ENCODE measurements at regions not wholly inside any gene's neighbourhood (a gene's known extent, or its start where the extent isn't known, plus 50 kb on each side); places are given as distances from the start of the nearest gene placed in this dataset.

DNA sequence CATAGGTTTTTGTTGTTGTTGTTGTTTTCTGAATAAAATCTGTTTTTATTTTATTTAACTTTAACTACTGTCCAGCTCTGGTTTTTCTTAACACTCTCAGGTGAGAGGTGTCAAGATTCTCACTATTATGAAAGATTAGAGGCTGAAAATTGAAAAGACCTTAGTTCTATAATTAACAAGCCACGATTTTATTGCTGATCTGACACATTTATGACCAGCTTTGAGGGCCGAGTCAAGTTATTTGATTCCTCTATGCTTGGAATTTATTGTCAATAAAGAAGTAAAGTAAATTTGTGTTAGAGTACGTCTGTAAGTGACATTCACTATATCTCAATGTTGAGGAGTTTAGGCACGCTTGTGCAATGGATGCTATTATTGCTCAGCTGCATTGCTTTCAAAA, 808.8 kb downstream of the GALC start:
- TF ChIP-seq ETS1 (IDR thresholded peaks at IDR 0.05) (no peak), POLR2AphosphoS5 (IDR thresholded peaks at IDR 0.05; ENCODE audit: low read depth) (no peak), CTCF (conservative IDR thresholded peaks at IDR 0.05; ENCODE audit: low read depth in 2 of 2) (no peak), EZH2phosphoT487 (IDR thresholded peaks at IDR 0.05; ENCODE audit: unreplicated experiment) (no peak), EZH2 (IDR thresholded peaks at IDR 0.05; ENCODE audit: low read depth, unreplicated experiment) (no peak), STAT1 (IDR thresholded peaks at IDR 0.05; ENCODE audit: unreplicated experiment) (no peak), CREB1 (CRISPR knock-in tag; IDR thresholded peaks at IDR 0.05; ENCODE audit: low read depth) (no peak), ZNF331 (CRISPR knock-in tag; IDR thresholded peaks at IDR 0.05; ENCODE audit: low read depth) (no peak), NANOG (IDR thresholded peaks at IDR 0.05; ENCODE audit: borderline replicate concordance) (no peak), JUNB (IDR thresholded peaks at IDR 0.05; ENCODE audit: unreplicated experiment) (no peak), ZNF114 (CRISPR knock-in tag; IDR thresholded peaks at IDR 0.05) (no peak)
- TF ChIP-seq, protein P1, sequence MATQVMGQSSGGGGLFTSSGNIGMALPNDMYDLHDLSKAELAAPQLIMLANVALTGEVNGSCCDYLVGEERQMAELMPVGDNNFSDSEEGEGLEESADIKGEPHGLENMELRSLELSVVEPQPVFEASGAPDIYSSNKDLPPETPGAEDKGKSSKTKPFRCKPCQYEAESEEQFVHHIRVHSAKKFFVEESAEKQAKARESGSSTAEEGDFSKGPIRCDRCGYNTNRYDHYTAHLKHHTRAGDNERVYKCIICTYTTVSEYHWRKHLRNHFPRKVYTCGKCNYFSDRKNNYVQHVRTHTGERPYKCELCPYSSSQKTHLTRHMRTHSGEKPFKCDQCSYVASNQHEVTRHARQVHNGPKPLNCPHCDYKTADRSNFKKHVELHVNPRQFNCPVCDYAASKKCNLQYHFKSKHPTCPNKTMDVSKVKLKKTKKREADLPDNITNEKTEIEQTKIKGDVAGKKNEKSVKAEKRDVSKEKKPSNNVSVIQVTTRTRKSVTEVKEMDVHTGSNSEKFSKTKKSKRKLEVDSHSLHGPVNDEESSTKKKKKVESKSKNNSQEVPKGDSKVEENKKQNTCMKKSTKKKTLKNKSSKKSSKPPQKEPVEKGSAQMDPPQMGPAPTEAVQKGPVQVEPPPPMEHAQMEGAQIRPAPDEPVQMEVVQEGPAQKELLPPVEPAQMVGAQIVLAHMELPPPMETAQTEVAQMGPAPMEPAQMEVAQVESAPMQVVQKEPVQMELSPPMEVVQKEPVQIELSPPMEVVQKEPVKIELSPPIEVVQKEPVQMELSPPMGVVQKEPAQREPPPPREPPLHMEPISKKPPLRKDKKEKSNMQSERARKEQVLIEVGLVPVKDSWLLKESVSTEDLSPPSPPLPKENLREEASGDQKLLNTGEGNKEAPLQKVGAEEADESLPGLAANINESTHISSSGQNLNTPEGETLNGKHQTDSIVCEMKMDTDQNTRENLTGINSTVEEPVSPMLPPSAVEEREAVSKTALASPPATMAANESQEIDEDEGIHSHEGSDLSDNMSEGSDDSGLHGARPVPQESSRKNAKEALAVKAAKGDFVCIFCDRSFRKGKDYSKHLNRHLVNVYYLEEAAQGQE (IDR thresholded peaks at IDR 0.05; ENCODE audit: unreplicated experiment): no peak
- TF ChIP-seq, protein P2, sequence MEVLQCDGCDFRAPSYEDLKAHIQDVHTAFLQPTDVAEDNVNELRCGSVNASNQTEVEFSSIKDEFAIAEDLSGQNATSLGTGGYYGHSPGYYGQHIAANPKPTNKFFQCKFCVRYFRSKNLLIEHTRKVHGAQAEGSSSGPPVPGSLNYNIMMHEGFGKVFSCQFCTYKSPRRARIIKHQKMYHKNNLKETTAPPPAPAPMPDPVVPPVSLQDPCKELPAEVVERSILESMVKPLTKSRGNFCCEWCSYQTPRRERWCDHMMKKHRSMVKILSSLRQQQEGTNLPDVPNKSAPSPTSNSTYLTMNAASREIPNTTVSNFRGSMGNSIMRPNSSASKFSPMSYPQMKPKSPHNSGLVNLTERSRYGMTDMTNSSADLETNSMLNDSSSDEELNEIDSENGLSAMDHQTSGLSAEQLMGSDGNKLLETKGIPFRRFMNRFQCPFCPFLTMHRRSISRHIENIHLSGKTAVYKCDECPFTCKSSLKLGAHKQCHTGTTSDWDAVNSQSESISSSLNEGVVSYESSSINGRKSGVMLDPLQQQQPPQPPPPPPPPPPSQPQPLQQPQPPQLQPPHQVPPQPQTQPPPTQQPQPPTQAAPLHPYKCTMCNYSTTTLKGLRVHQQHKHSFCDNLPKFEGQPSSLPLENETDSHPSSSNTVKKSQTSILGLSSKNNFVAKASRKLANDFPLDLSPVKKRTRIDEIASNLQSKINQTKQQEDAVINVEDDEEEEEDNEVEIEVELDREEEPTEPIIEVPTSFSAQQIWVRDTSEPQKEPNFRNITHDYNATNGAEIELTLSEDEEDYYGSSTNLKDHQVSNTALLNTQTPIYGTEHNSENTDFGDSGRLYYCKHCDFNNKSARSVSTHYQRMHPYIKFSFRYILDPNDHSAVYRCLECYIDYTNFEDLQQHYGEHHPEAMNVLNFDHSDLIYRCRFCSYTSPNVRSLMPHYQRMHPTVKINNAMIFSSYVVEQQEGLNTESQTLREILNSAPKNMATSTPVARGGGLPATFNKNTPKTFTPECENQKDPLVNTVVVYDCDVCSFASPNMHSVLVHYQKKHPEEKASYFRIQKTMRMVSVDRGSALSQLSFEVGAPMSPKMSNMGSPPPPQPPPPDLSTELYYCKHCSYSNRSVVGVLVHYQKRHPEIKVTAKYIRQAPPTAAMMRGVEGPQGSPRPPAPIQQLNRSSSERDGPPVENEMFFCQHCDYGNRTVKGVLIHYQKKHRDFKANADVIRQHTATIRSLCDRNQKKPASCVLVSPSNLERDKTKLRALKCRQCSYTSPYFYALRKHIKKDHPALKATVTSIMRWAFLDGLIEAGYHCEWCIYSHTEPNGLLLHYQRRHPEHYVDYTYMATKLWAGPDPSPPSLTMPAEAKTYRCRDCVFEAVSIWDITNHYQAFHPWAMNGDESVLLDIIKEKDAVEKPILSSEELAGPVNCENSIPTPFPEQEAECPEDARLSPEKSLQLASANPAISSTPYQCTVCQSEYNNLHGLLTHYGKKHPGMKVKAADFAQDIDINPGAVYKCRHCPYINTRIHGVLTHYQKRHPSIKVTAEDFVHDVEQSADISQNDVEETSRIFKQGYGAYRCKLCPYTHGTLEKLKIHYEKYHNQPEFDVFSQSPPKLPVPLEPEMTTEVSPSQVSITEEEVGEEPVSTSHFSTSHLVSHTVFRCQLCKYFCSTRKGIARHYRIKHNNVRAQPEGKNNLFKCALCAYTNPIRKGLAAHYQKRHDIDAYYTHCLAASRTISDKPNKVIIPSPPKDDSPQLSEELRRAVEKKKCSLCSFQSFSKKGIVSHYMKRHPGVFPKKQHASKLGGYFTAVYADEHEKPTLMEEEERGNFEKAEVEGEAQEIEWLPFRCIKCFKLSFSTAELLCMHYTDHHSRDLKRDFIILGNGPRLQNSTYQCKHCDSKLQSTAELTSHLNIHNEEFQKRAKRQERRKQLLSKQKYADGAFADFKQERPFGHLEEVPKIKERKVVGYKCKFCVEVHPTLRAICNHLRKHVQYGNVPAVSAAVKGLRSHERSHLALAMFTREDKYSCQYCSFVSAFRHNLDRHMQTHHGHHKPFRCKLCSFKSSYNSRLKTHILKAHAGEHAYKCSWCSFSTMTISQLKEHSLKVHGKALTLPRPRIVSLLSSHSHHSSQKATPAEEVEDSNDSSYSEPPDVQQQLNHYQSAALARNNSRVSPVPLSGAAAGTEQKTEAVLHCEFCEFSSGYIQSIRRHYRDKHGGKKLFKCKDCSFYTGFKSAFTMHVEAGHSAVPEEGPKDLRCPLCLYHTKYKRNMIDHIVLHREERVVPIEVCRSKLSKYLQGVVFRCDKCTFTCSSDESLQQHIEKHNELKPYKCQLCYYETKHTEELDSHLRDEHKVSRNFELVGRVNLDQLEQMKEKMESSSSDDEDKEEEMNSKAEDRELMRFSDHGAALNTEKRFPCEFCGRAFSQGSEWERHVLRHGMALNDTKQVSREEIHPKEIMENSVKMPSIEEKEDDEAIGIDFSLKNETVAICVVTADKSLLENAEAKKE (CRISPR knock-in tag; IDR thresholded peaks at IDR 0.05): no peak

All from GM23338 (cell line).